ENCODE measurements at regions not wholly inside any gene's neighbourhood (a gene's known extent, or its start where the extent isn't known, plus 50 kb on each side); places are given as distances from the start of the nearest gene placed in this dataset.

- TF ChIP-seq, protein P1, sequence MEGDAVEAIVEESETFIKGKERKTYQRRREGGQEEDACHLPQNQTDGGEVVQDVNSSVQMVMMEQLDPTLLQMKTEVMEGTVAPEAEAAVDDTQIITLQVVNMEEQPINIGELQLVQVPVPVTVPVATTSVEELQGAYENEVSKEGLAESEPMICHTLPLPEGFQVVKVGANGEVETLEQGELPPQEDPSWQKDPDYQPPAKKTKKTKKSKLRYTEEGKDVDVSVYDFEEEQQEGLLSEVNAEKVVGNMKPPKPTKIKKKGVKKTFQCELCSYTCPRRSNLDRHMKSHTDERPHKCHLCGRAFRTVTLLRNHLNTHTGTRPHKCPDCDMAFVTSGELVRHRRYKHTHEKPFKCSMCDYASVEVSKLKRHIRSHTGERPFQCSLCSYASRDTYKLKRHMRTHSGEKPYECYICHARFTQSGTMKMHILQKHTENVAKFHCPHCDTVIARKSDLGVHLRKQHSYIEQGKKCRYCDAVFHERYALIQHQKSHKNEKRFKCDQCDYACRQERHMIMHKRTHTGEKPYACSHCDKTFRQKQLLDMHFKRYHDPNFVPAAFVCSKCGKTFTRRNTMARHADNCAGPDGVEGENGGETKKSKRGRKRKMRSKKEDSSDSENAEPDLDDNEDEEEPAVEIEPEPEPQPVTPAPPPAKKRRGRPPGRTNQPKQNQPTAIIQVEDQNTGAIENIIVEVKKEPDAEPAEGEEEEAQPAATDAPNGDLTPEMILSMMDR (IDR thresholded peaks at IDR 0.05), result no peak
- no peak for TF ChIP-seq POLR2A (IDR thresholded peaks at IDR 0.05)
These were observed 81.7 kb upstream of the CTNND2 start for GRCh38 chr5:11985993-11986392.

Data from body of pancreas (tissue), 4 donors.